ENCODE measurements at regions not wholly inside any gene's neighbourhood (a gene's known extent, or its start where the extent isn't known, plus 50 kb on each side); places are given as distances from the start of the nearest gene placed in this dataset.
"Not testable (repeated sequence)": the region's sequence is repeated elsewhere in the genome, so short reads cannot be mapped to it uniquely, and the experiment has no call there.

DNA sequence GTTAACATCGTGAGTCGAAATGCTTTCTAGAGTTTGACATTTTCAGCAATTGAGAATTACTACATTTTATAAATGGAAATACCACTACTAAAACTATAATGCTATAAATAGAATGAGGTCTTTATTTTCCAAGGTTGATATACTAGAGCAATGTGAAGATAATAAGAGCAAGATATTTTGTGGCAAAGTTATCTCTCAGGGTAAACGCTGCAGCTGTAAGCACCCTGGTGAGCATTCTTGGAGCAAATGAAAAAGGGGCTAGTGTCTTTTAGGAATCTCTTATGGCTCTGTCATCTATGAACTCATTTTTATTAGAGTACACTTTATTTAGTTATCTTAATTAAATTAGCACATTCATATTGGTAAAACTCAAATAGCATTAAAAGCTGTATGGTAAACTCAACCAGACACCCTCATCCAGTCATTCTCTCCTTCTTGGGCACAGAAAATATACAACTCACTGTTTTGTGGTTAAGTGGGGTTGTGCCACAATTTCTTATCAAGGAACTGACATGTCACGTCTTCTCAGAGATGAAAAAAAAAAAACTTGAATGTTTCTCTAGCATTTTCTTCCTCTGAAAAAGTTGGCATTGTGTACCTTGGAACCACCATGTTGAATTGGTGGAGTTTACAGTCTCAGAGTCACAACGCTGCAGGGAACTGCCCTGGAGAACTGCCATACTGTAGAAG is 289.5 kb upstream of the PFKP start:
- DNase-seq, result no peak

DNA sequence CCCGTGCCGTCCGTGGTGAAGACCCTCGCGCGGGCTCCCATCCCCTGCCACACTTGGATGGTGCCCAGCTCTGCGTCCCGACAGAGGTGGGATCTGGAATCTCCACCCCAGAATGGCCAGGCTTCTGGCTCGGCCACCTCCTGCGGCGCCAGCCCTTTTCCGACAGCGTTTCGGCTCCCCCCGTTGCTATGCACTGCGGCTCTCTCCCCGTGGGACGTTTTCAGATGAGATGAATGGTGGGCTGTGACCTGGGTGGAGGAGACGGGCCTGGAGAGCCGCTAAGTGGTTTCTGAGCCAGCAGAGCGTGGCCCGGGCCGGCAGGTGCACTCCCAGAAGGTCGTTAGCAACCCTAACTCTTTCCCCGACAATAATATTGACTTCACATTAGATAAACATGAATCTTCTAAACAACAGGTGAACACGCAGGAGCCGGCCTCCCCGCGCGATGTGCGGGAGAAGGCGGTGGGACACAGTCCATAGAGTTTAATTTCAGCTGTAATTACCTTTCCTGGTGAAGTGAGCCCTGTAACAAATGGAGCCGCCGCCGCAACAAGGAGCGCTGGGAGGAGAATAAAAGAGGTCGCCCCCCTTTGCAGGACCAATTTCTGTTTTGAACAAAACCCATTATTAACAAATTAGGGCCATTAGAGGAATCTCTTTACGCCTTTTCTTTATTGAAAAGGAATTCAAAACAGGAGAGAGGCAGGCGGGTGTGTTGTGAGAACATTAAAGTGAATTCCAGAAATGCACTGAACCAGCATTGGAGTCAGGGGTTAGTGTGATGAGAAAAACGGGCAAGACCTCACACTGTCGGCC is 294.3 kb upstream of the PFKP start:
- no peak for DNase-seq

DNA sequence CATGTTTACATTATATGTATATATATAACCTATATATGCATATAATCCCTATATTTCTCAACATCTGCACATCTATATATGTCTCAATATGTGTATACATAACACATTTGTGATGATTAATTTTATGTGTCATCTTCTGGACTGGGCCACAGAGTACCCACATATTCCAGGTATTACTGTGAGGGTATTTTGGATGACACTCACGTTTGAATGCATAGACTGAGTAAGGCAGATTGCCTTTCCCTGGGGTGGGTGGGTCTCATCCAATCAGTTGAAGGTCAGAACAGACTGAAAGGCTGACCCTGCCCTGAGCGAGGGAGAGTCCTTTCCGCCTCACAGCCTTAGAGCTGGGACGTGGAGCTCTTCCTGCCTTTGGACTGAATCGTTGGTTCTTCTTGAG is 295.2 kb upstream of the PFKP start:
- no peak for DNase-seq

DNA sequence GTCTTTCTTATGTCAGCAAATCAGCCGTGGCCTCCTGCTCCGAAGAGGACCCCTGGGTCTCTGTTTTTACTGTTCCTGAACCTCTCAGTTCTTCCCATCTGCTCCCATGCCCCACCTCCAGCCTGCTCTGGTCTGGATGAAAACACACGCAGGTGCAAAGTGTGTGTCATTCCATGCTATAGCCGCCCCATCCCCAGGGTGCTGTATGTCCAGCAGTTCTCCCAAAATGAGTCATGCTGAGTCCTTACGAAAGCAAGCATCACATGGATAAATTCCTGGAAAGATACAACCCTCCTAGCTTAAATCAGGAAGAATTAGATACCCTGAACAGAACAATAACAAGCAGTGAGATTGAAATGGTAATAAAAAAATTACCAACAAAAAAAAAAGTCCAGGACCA is 300.1 kb upstream of the PFKP start:
- not testable (repeated sequence) for DNase-seq

DNA sequence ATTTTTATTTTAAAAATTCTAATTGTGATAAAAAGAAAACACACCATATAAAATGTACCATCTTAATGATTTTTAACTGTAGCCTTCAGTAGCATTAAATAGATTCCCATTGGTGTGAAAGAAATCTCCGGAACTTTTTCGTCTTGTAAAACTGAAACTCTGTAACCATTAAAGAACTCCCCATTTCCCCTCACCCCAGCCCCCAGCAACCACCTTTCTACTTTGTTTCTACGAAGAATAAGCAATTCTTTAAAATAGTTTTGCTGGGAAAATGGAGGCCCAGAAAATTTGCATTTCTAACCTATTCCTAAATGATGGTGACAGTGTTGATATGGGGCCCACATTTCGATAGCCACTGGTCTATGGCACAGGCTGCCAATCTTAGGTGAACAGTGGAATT is 305.4 kb upstream of the PFKP start:
- no peak for DNase-seq

DNA sequence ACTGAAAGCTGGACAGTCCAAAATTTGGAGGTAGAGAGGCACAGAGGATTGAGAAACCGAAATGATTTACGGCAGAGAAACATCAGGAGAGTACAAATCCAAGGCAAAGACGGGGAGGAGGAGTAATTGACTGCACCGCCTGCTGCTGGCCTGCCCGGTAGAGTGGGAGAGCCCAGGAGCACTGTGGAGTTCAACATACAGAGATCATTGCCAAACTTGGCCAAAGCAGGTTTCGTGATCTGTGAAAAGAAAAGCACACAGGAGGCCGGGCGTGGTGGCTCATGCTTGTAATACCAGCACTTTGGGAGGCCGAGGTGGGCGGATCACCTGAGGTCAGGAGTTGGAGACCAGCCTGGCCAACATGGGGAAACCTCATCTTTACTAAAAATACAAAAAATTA is 306.0 kb upstream of the PFKP start:
- no peak for DNase-seq

DNA sequence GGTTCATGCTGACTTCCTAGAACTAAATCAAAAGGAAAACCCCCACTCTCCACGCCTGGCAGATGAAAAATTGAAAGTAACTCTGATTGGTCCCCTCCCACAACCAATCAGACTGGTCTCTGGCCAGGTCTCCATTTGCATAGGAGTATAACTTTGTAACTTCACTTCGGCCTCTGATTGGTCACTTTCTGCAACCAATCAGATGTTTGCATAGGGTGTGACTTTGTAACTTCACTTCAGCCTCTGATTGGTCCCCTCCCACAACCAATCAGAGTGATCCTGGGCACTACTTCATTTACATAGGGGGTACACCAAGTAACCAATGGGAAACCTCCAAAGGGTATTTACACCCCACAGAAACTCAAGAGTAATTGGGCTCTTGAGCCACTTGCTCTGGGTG is 306.6 kb upstream of the PFKP start:
- DNase-seq, result no peak

DNA sequence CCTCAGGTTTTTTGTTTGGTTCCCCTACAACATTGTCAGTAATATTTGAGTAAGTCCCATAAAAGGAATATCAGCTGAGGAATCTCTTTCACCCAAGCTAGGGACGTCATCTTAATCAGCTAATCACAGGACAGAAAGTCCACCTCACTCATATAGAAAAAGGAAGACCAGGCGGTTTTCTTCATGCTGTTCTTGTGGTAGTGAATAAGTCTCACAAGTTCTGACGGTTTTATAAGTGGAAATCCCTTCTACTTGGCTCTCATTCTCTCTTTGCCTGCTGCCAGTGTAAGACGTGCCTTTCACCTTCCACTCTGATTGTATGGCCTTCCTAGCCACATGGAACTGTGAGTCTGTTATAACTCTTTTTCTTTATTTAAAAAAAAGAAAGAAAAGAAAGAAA is 308.1 kb upstream of the PFKP start:
- no peak for DNase-seq

DNA sequence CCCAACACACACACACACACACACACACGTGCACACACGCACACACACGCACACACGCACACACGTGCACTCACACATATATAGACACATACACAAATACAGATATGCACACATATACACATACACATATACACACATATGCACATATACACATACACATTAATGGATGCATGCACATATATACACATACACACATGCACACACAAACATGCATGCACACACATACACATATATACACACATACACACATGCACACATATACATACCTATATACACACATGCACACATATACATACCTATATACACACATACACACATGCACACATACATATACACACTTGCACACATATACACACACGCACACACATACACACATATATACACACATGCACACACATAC is 312.4 kb upstream of the PFKP start:
- no peak for DNase-seq

DNA sequence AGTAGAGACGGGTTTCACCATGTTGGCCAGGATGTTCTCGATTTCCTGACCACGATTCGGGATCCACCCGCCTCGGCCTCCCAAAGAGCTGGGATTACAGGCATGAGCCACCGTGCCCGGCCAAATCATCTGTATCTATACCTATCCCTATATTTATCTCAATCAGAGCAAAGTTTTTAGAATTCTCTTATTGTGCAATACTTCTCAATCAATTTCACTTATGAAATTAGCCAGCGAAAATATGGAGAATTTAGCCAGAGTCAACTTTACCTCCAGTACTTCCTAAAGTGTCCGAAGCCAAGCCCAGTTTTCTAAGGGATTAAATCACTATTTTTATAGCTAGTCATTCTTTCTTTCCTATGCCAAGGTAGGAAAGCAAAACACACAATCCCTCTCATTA is 319.1 kb upstream of the PFKP start:
- DNase-seq, result no peak

DNA sequence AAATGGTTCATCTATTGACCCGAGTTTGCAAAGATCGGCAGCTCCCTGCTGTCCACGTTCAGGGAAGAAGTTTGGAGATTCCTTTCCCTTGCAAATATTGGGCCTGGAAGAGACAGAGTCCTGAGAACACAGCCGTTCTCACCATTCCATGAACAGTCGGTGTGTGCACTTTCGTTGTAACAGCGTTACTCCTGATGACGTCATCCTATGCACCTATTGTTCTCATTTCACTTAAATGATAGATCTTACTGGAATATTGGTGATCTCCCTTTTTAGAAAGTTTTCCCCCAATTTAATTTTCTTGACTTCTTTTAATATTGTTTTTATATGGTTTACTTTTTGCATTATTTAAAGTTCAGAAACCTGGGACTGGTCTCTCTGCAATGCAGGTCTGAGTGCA is 320.7 kb upstream of the PFKP start:
- DNase-seq, result no peak

DNA sequence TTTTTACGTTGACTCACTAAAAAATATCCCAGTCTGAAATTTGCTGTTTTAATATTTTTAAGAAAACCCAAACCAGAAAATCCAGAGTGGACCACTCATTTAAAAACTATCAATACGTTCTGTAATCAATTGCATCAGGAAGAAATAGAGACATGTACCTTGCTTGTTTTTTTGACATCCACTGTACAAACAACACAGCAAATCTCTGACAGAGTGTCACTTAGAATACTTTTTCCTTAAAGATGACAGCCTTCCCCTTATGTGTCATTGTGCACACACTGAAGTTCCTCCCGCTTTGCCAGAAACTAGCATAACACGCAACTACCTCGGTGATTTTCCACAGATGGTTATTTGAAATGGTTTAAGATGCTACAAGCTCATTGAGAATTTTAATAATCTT is 321.7 kb upstream of the PFKP start:
- DNase-seq, result no peak

DNA sequence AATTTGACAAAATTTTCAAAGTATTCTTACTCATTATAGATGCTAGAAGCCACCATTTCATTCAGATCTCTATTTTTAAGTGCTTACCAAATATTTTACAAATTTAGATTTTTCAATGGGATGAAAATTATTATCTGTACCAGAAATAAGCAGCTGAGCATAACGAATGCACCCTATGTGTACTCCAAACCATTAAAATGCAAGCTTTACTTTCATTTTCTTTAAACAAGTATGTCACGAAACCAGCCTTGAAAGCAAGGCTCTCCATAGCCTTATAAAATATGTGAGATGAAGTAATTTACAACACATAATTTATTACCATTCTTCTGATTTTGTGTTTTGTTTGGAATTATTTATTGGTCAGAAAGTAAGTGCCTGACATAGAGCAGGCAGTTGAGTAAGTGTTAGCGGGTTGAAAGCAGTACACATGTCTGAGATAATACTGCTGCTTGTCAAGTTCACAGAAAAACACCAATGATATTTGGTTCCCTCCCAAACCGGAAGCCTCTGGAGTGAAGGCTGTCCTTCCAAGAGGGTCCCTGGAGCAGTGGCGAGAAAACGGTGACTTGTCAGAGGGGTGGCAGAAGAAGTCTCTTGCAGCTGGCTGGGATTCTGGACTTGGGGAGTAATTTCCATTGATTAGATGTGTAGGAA is 322.7 kb upstream of the PFKP start:
- no peak for DNase-seq

DNA sequence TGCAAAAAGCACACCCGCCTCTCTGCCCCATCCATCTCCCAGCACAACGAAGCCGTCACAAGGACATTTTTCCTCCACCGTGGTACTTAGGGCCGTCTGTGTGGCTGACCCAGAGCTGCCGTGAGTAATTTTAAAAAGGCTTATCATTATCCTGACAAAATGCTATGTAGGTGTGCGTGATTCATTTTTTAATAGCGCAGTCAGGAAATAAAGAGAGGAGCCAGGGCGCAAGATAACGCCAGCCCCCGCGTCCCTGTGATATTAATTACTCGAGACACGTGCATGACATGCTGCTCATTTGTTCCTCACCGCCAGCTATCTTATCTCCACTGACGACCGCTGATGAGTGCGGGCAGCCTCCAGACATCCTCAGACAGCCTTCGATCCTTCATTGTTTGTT is 332.7 kb upstream of the PFKP start:
- DNase-seq, result no peak

DNA sequence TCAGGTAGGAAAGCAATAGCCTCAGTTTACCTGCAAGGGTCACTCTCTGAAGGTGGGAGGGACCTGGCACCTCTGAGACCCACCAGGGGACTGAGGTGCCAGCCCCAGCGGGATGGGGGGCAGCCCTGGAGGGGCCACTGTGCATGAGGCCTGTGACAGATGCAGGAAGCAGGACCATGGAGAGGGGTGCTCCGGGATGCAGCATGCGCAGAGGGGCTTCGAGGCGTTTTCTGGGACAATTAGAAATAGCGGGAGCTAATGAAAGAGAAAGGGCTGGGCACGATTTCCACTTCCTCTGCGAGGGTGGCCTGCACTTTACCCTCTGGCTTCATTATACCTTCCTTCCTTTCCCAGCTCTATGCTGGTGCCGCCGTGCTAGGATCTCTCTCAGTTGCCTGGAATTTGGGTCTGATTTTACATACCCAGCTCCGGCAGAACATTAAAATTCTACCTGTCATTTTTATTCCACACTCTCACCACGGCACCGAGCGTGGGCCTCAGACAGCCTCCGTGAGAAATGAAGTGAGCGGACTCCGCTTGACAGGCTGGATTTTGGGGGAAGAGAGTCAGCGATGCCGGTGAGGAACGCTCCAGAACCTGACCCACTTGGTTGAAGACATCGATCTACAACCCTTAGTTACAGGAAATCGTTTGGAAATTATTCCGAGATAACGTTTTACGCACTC is 333.9 kb upstream of the PFKP start:
- no peak for DNase-seq

DNA sequence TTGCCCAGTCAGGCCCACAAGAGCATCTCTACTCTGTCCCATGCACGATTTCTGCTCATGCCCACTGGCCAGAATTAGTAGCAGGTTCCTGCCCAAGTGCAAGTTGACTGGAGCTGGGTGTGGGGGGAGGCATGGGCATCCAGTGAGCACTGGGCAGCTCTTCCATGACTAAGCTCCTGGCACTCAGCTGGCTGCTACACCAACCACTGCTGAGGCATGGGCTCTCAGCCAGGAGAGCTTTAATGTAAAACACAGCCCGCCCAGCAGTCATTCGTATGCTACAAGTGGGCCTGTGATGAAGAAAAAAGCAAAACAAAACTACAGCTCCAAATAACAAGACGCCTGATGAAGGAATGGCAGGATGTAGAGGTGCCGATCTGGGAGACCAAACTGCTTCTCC is 335.4 kb upstream of the PFKP start:
- DNase-seq, result no peak

DNA sequence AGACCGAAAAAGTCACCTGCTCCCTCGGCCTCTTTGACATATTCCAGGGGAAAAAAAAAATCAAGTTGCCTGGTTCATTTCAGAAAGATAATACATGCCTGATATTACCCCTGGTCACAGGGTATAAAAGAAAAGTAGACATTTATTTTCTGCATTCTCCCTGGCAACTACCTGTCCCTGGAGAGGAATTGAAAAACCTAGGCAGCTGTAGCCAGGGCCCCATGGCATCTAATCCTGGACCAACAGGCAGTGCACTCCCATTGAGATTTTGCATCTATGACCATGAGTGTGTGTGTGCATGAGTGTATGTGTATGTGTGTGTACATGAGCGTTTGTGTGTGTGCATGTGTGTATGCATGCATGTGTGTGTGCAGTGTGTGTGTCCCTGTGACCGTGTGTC is 338.2 kb upstream of the PFKP start:
- no peak for DNase-seq

DNA sequence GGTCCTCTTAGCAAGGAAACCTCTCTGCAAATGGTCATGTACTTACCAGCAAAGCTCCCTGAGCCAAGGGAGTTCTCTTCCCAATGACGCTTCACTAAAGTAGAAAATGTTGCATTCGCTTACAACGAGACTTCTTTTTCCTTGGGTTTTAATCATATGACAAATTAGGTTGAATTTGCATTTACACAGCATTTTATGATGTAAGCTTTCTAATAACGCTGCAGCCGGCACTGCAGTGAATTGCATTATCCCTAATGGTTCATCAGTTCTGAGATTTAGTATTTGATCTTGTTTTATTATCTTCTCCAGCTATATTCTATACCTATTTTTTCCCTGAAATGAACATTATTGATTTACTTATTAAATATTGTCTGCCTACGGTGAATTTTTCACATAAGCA is 339.3 kb upstream of the PFKP start:
- DNase-seq, result no peak

DNA sequence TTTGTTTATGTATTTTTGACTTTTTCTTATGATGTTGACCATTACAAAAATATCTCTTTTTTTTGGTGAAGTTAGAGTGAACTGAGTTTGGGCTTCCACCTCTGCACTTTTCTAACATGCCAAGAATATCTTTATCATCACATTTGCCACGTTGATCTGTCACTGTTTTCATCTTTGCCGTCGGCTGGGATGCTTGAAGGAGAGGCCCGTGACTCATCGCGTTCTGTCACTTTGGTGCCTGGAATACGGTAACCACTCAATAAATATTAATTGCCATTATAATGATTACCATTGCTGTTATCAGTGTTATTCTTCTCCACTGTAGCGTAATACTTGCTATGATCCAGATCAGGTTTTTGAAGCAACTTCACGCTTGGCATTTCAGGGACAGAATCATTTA is 350.8 kb upstream of the PFKP start:
- DNase-seq, result no peak

DNA sequence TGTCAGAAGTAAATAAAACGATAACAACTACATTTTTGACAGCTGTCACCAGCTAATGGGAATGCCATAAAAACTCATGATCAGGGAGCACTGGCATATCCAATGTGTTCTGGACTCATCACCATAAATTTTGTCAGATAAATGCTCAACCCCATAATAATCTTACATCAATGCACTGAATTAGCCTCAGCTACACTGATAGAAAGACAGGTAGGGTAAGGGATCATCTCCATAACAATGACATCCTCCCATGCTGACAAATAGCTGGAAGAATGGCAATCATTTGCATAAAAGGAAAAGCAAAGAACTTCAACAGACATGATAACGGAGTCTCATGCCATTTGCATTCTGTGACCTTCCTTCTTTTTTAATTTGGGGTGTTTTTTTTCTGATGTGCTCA is 352.8 kb upstream of the PFKP start:
- no peak for DNase-seq

DNA sequence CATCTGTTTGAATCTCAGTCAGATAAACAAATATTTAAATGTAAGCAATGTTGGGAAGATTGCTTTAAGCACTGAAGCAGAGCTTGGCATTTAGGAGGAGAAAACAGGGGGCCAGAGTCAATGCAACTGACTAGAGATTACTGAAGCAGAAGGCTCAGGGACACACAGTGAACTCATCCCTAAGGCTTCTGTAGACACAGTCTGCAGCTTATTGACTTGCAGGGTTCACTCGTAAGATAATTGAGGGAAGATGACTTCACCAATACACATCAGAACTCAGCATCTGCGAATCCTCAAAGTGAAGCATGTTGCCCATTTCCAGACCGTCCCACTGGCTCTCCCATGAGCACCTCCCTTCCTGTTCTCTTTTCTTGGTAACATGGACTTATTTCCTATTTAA is 363.4 kb upstream of the PFKP start:
- no peak for DNase-seq

DNA sequence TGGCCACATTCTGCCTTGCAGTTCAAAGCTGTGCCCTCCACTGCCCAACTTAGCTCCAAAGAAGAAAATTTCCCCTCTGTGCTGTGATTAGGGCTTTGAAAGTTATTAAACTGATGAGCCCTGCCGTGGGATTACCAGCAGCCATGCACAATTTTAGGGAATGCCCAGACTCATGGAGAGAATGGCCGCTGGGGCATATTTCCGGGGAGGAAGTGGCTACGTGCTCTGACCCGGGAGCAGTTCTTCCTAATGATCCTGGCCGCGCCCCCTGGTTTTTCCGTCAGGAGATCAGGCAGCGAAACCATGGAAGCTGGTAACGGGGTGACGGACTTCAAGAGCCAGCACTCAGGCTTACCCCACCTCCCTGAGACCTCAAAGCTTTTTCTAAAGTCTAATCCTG is 365.5 kb upstream of the PFKP start:
- DNase-seq, result no peak

DNA sequence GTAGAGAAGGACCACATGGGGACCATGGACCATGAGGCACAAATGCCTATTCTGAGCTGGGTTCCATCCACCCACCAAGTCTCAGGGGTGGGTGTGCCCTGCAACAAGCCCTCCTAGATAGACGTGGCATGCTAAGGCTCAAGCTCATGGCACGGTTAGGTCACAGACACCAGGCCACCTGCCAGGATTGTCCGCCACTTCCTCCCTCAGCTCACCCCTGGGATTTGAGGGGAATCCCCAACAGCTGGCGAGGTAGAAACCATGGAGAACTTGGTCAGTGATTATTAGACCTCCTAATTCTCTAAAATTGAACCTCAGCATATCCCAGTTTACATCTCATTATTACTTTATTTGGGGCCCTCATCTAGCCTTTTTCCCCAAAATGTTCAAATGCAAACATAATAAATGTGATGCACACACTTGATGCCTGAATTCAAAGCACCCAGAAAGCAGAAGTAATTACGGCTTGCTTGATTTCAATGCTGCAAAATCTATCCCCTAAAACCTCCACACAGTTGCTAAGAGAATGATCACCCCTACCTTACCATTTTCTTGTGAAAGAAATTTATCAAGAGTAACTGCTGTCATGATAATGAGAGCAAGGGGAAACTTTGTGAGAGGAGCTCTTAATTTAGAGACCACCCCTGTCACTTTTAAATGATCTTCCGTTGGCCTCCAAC is 366.6 kb upstream of the PFKP start:
- no peak for DNase-seq
